Smooth muscle cell (in vitro differentiated cells): ENCODE measurements at regions not wholly inside any gene's neighbourhood (a gene's known extent, or its start where the extent isn't known, plus 50 kb on each side); places are given as distances from the start of the nearest gene placed in this dataset.

Experiments used
- DNase-seq: peaks from one replicate; lab custom pipeline; 2025; ENCODE audit not compliant: unreplicated experiment; lab: John Stamatoyannopoulos, UW
- H2AFZ ChIP-seq: fragments of 200-600 bp; sonication (generic); 2 replicates; pipeline ENCODE4 v1.6.0; 2016; ENCODE audit warnings: antibody characterized with exemption, low read depth, mild to moderate bottlenecking
- H3F3A ChIP-seq: fragments of 200-600 bp; sonication (generic); 2 replicates; pipeline ENCODE4 v1.6.0; 2017; ENCODE audit warnings: antibody characterized with exemption, low read depth
- H3K27ac ChIP-seq: fragments of 200-600 bp; sonication (generic); 2 replicates; pipeline ENCODE4 v1.5.1; 2016; ENCODE audit warnings: low read depth, mild to moderate bottlenecking
- H3K27me3 ChIP-seq: fragments of 200-600 bp; sonication (generic); 2 replicates; pipeline ENCODE4 v1.6.1; 2016; ENCODE audit warnings: low read depth, mild to moderate bottlenecking
- H3K36me3 ChIP-seq: fragments of 200-600 bp; sonication (generic); 2 replicates; pipeline ENCODE4 v1.5.1; 2016; ENCODE audit warnings: low read depth
- H3K4me1 ChIP-seq: fragments of 200-600 bp; sonication (generic); 2 replicates; pipeline ENCODE4 v1.5.1; 2016; ENCODE audit warnings: low read depth
- H3K4me2 ChIP-seq: fragments of 200-600 bp; sonication (generic); 2 replicates; pipeline ENCODE4 v1.6.0; 2016; ENCODE audit warnings: mild to moderate bottlenecking
- H3K4me3 ChIP-seq: fragments of 200-600 bp; sonication (generic); 2 replicates; pipeline ENCODE4 v1.5.1; 2016; ENCODE audit warnings: mild to moderate bottlenecking
- H3K79me2 ChIP-seq: fragments of 200-600 bp; sonication (generic); 2 replicates; pipeline ENCODE4 v1.6.0; 2016; ENCODE audit warnings: low read depth, mild to moderate bottlenecking
- H3K9ac ChIP-seq: fragments of 200-600 bp; sonication (generic); 2 replicates; pipeline ENCODE4 v1.6.0; 2016; ENCODE audit warnings: low read depth
- H3K9me3 ChIP-seq: fragments of 200-600 bp; sonication (generic); replicated peaks from 2 replicates; pipeline ENCODE4 v1.5.1; 2016; ENCODE audit warnings: low read depth
- H4K20me1 ChIP-seq: fragments of 200-600 bp; sonication (generic); 2 replicates; pipeline ENCODE4 v1.6.0; 2016; ENCODE audit warnings: low read depth
- CTCF ChIP-seq: fragments of 200-600 bp; sonication (generic); IDR thresholded peaks from 2 replicates; pipeline ENCODE4 v1.5.1; 2017; ENCODE audit warnings: borderline replicate concordance, mild to moderate bottlenecking, antibody characterized with exemption; ENCODE audit not compliant: insufficient read depth, poor library complexity, severe bottlenecking
- WGBS: methylation state at CpG from one replicate; pipeline ENCODE4 v1.1.7; 2016; ENCODE audit warnings: low lambda C conversion rate; 5-methylcytosine and 5-hydroxymethylcytosine counted together

- 79% methylated on average over 1 of the region's 1 CpG for WGBS
- peak overlapping the region; percentile 6 for H3K4me2 ChIP-seq
- no peak overlapping the region for H3K9ac ChIP-seq
- peak overlapping the region; percentile 58 for H3K27ac ChIP-seq
- H3K27me3 ChIP-seq, result no peaks in the 10 kb centered on the region
- H2AFZ ChIP-seq, result no peak overlapping the region
- H4K20me1 ChIP-seq, result no peaks in the 10 kb centered on the region
- no peaks in the 10 kb centered on the region for H3K9me3 ChIP-seq
- H3F3A ChIP-seq, result no peaks in the 10 kb centered on the region
- no peaks in the 10 kb centered on the region for H3K79me2 ChIP-seq
- no peak for TF ChIP-seq CTCF
- H3K4me3 ChIP-seq, result no peak overlapping the region
- no peaks in the 10 kb centered on the region for H3K4me1 ChIP-seq
- DNase-seq, result no peak
- H3K36me3 ChIP-seq, result no peaks in the 10 kb centered on the region
Observed at GRCh38 chr18:44536619-44537018, 144.1 kb upstream of the SETBP1 start.

- H3K27ac ChIP-seq, result peak overlapping the region; percentile 58
- no peaks in the 10 kb centered on the region for H4K20me1 ChIP-seq
- TF ChIP-seq CTCF, result no peak
- no peaks in the 10 kb centered on the region for H3K27me3 ChIP-seq
- H3K36me3 ChIP-seq, result no peaks in the 10 kb centered on the region
- H3K9me3 ChIP-seq, result no peaks in the 10 kb centered on the region
- H3K4me3 ChIP-seq, result no peak overlapping the region
- H3K4me1 ChIP-seq, result no peaks in the 10 kb centered on the region
- no peaks in the 10 kb centered on the region for H3K79me2 ChIP-seq
- H2AFZ ChIP-seq, result no peak overlapping the region
- no peak overlapping the region for H3K9ac ChIP-seq
- H3K4me2 ChIP-seq, result peak overlapping the region; percentile 6
- peak; percentile 0 for DNase-seq
- WGBS, result 7% methylated on average over 2 of the region's 2 CpGs
- no peaks in the 10 kb centered on the region for H3F3A ChIP-seq
Observed at GRCh38 chr18:44537526-44537925, 143.2 kb upstream of the SETBP1 start.

GRCh38 chr18:44539926-44540325 lies 140.8 kb upstream of the SETBP1 start:
- Histone ChIP-seq H4K20me1 (no peaks in the 10 kb centered on the region), H3K4me1 (no peaks in the 10 kb centered on the region), H2AFZ (no peak overlapping the region), H3K27me3 (no peaks in the 10 kb centered on the region), H3K4me2 (no peak overlapping the region), H3K27ac (no peak overlapping the region), H3F3A (peaks cover 4% of the 10 kb centered on the region), H3K4me3 (no peak overlapping the region), H3K9me3 (no peaks in the 10 kb centered on the region), H3K9ac (no peak overlapping the region), H3K36me3 (no peaks in the 10 kb centered on the region), H3K79me2 (no peaks in the 10 kb centered on the region)
- no peak for DNase-seq
- TF ChIP-seq CTCF, result no peak
- 89% methylated on average over 3 of the region's 3 CpGs for WGBS

GRCh38 chr18:44541159-44541558 lies 139.5 kb upstream of the SETBP1 start:
- no peak for DNase-seq
- H3K36me3 ChIP-seq, result no peaks in the 10 kb centered on the region
- no peak for TF ChIP-seq CTCF
- H3K4me1 ChIP-seq, result no peaks in the 10 kb centered on the region
- H3K79me2 ChIP-seq, result no peaks in the 10 kb centered on the region
- no peak overlapping the region for H3K4me2 ChIP-seq
- H3K9ac ChIP-seq, result no peak overlapping the region
- no peak overlapping the region for H2AFZ ChIP-seq
- no peak overlapping the region for H3K27ac ChIP-seq
- peaks cover 4% of the 10 kb centered on the region for H3F3A ChIP-seq
- no peak overlapping the region for H3K4me3 ChIP-seq
- H3K9me3 ChIP-seq, result no peaks in the 10 kb centered on the region
- H3K27me3 ChIP-seq, result no peaks in the 10 kb centered on the region
- H4K20me1 ChIP-seq, result no peaks in the 10 kb centered on the region
- 66% methylated on average over 4 of the region's 4 CpGs for WGBS
